Adrenal gland (tissue), 9 donors: ENCODE measurements at regions not wholly inside any gene's neighbourhood (a gene's known extent, or its start where the extent isn't known, plus 50 kb on each side); places are given as distances from the start of the nearest gene placed in this dataset.

ENCODE experiments used
- DNase-seq, 7 donors: peaks; one replicate each; pipeline ENCODE4 v3.0.0-alpha.2; 2019 to 2020
- H3K27ac ChIP-seq, 5 donors: fragments of 200-600 bp; sonication (generic) in 4 of 5; 1 replicate in 3 of 5; 2 replicates in 2 of 5; pipeline versions ENCODE4 v1.5.1 to v1.8.0; 2016 to 2020; ENCODE audit warnings: mild to moderate bottlenecking in 1 of 5
- H3K27me3 ChIP-seq: fragments of 200-600 bp; 2 replicates; pipeline ENCODE4 v1.8.0; 2021
- H3K36me3 ChIP-seq, 2 donors: fragments of 200-600 bp; replicated peaks in 1 of 2; 1 replicate in 1 of 2; 2 replicates in 1 of 2; pipeline versions ENCODE4 v1.5.1 to v1.8.0; 2018 to 2022
- H3K4me1 ChIP-seq, 2 donors: fragments of 200-600 bp; replicated peaks in 1 of 2; 1 replicate in 1 of 2; 2 replicates in 1 of 2; pipeline versions ENCODE4 v1.5.1 to v1.8.0; 2018 to 2021
- H3K4me3 ChIP-seq, 4 donors: fragments of 200-600 bp; sonication (generic) in 3 of 4; one replicate each; pipeline ENCODE4 v1.5.1; 2016 to 2018
- H3K9me3 ChIP-seq, 3 donors: fragments of 200-600 bp; sonication (generic) in 1 of 3; replicated peaks in 1 of 3; 1 replicate in 2 of 3; 2 replicates in 1 of 3; pipeline versions ENCODE4 v1.5.1 to v1.8.0; 2016 to 2021
- CTCF ChIP-seq, 6 experiments: fragments of 450-650 bp in 4 of 6; fragments of 200-600 bp in 2 of 6; sonication (generic) in 1 of 6; IDR thresholded peaks; 1 replicate in 5 of 6; 2 replicates in 1 of 6; pipeline versions ENCODE4 v1.5.1 to v1.8.0; 2016 to 2021; ENCODE audit warnings: antibody characterized with exemption in 6 of 6, mild to moderate bottlenecking in 2 of 6, moderate library complexity in 1 of 6
- POLR2A ChIP-seq, 2 donors: fragments of 450-650 bp; IDR thresholded peaks; one replicate each; pipeline ENCODE4 v1.6.1; 2017; ENCODE audit warnings: antibody characterized with exemption in 2 of 2, mild to moderate bottlenecking in 2 of 2, moderate library complexity in 1 of 2
- whole genome bisulfite sequencing, 4 donors: extraction: QIAGEN DNeasy Blood & Tissue Kit in 2 of 4; methylation state at CpG; one replicate each; pipeline versions ENCODE4 v1.1.5 to v1.1.7; 2013 to 2017; 5-methylcytosine and 5-hydroxymethylcytosine counted together
- intact Hi-C, 2 donors: fragments of 100-400 bp; cut with DNase I; formaldehyde crosslinking; loops; one replicate each; pipeline versions ENCODE4 v1.14.1 to v1.15.0; 2022 to 2023
- donor health status: healthy with polysubstance abuse.
- donor health status: Bipolar disorder and iron deficiency.
- donor health status: DM: yes; HTN: yes; CAD: no.
- donor health status: DM: no; HTN: no; CAD: no.
- donor health status: DM: no; HTN: no; CAD: no.

GRCh38 chr18:26736301-26736700 lies 129.2 kb downstream of the AQP4 start:
- no peak for DNase-seq
- Histone ChIP-seq H3K27me3 (no peaks in the 10 kb centered on the region), H3K4me3 (no peak overlapping the region), H3K9me3 (no peaks in the 10 kb centered on the region), H3K27ac (no peak overlapping the region), H3K36me3 (no peaks in the 10 kb centered on the region), H3K4me1 (peaks cover 3 to 4% of the 10 kb centered on the region in 2 donors)
- TF ChIP-seq CTCF (IDR thresholded peaks at IDR 0.05) (no peak), POLR2A (IDR thresholded peaks at IDR 0.05) (no peak)
- 94 to 96% (median 96%) methylated on average over 1 of the region's 1 CpG for WGBS, 4 donors
- intact Hi-C loops, result no loop called here

- no peak for DNase-seq
- 58 to 71% (median 67%) methylated on average over 4 of the region's 4 CpGs for WGBS, 4 donors
- Histone ChIP-seq H3K27me3 (no peaks in the 10 kb centered on the region), H3K4me3 (no peak overlapping the region), H3K36me3 (no peaks in the 10 kb centered on the region), H3K9me3 (no peaks in the 10 kb centered on the region), H3K4me1 (peaks cover 0 to 4% of the 10 kb centered on the region in 2 donors), H3K27ac (no peak overlapping the region)
- intact Hi-C loops, result no loop called here
- TF ChIP-seq CTCF (IDR thresholded peaks at IDR 0.05), result no peak
- TF ChIP-seq POLR2A (IDR thresholded peaks at IDR 0.05), result no peak
Measured at GRCh38 chr18:26734760-26735159, 130.7 kb downstream of the AQP4 start.

GRCh38 chr18:26729449-26729848 lies 136.1 kb downstream of the AQP4 start:
- H3K4me1 ChIP-seq, result peaks cover 0 to 4% of the 10 kb centered on the region in 2 donors
- WGBS, 4 donors, result 90 to 94% (median 92%) methylated on average over 2 of the region's 2 CpGs
- intact Hi-C loops, result no loop called here

GRCh38 chr18:26729008-26729407 lies 136.5 kb downstream of the AQP4 start:
- Histone ChIP-seq H3K27me3 (no peaks in the 10 kb centered on the region), H3K4me3 (no peak overlapping the region), H3K9me3 (no peaks in the 10 kb centered on the region), H3K36me3 (no peaks in the 10 kb centered on the region), H3K4me1 (peaks cover 0 to under 1% of the 10 kb centered on the region in 2 donors), H3K27ac (no peak overlapping the region)
- 83 to 92% (median 88%) methylated on average over 3 of the region's 3 CpGs for WGBS, 4 donors
- no peak for DNase-seq
- TF ChIP-seq POLR2A (IDR thresholded peaks at IDR 0.05) (no peak), CTCF (IDR thresholded peaks at IDR 0.05) (no peak)
- intact Hi-C loops, result no loop called here

More at GRCh38 chr18:26729449-26729848, 136.1 kb downstream of the AQP4 start:
- DNase-seq, result no peak
- no peaks in the 10 kb centered on the region for H3K36me3 ChIP-seq
- H3K27ac ChIP-seq, result no peak overlapping the region
- TF ChIP-seq POLR2A (IDR thresholded peaks at IDR 0.05), result no peak
- TF ChIP-seq CTCF (IDR thresholded peaks at IDR 0.05), result no peak
- no peaks in the 10 kb centered on the region for H3K9me3 ChIP-seq
- no peak overlapping the region for H3K4me3 ChIP-seq
- no peaks in the 10 kb centered on the region for H3K27me3 ChIP-seq
